ENCODE measurements at regions not wholly inside any gene's neighbourhood (a gene's known extent, or its start where the extent isn't known, plus 50 kb on each side); places are given as distances from the start of the nearest gene placed in this dataset.

GRCh38 chr3:194973366-194974000 is 287.8 kb downstream of the FAM43A start:
- DNase-seq (ENCODE audit: low spot score), result no peak

- DNase-seq (ENCODE audit: low spot score), result no peak
Observed at GRCh38 chr3:194974468-194975135, 288.9 kb downstream of the FAM43A start.

- no peak for DNase-seq (ENCODE audit: low spot score)
Observed at GRCh38 chr3:194976049-194976451, 290.4 kb downstream of the FAM43A start.

GRCh38 chr3:194976874-194977273 is 291.2 kb downstream of the FAM43A start:
- no peak for DNase-seq (ENCODE audit: low spot score)

- DNase-seq (ENCODE audit: low spot score), result no peak
Observed at GRCh38 chr3:194977356-194977755, 291.7 kb downstream of the FAM43A start.

- DNase-seq (ENCODE audit: low spot score), result no peak
Observed at GRCh38 chr3:194979173-194979572, 291.8 kb downstream of the XXYLT1 start.

- DNase-seq (ENCODE audit: low spot score), result no peak
Observed at GRCh38 chr3:194982472-194982871, 288.5 kb downstream of the XXYLT1 start.

GRCh38 chr3:194983121-194983520 is 287.8 kb downstream of the XXYLT1 start:
- no peak for DNase-seq (ENCODE audit: low spot score)

- DNase-seq (ENCODE audit: low spot score), result no peak
Observed at GRCh38 chr3:194983620-194984019, 287.3 kb downstream of the XXYLT1 start.

- DNase-seq (ENCODE audit: low spot score), result no peak
Observed at GRCh38 chr3:194984066-194984465, 286.9 kb downstream of the XXYLT1 start.

GRCh38 chr3:194984622-194985021 is 286.3 kb downstream of the XXYLT1 start:
- no peak for DNase-seq (ENCODE audit: low spot score)

- no peak for DNase-seq (ENCODE audit: low spot score)
Observed at GRCh38 chr3:194985031-194985578, 285.9 kb downstream of the XXYLT1 start.

GRCh38 chr3:194986208-194987043 is 284.5 kb downstream of the XXYLT1 start:
- DNase-seq (ENCODE audit: low spot score), result no peak

- DNase-seq (ENCODE audit: low spot score), result no peak
Observed at GRCh38 chr3:194987571-194988494, 283.1 kb downstream of the XXYLT1 start.

GRCh38 chr3:194988495-194989165 is 282.3 kb downstream of the XXYLT1 start:
- DNase-seq (ENCODE audit: low spot score), result no peak

- DNase-seq (ENCODE audit: low spot score), result no peak
Observed at GRCh38 chr3:194989241-194989640, 281.7 kb downstream of the XXYLT1 start.

- DNase-seq (ENCODE audit: low spot score), result no peak
Observed at GRCh38 chr3:194990454-194991337, 280.3 kb downstream of the XXYLT1 start.

GRCh38 chr3:194991338-194991654 is 279.7 kb downstream of the XXYLT1 start:
- DNase-seq (ENCODE audit: low spot score), result no peak

- DNase-seq (ENCODE audit: low spot score), result no peak
Observed at GRCh38 chr3:194993896-194994295, 277.1 kb downstream of the XXYLT1 start.

GRCh38 chr3:194994551-194994981 is 276.4 kb downstream of the XXYLT1 start:
- DNase-seq (ENCODE audit: low spot score), result no peak

Measured in NAMALWA (cell line).